ENCODE measurements at regions not wholly inside any gene's neighbourhood (a gene's known extent, or its start where the extent isn't known, plus 50 kb on each side); places are given as distances from the start of the nearest gene placed in this dataset.

GRCh38 chr18:60130284-60130683 lies 230.5 kb downstream of the PMAIP1 start:
- TF ChIP-seq CTCF (conservative IDR thresholded peaks at IDR 0.05 in 1 of 2, IDR thresholded peaks at IDR 0.05 in 1 of 2; ENCODE audit: extremely low read depth in 1 of 2, insufficient read depth in 1 of 2, low read depth in 1 of 2, low read length in 2 of 2) (no peak), EZH2 (IDR thresholded peaks at IDR 0.05; ENCODE audit: borderline replicate concordance, low read length) (no peak)

Data from mammary epithelial cell (primary cell).